ENCODE measurements at regions not wholly inside any gene's neighbourhood (a gene's known extent, or its start where the extent isn't known, plus 50 kb on each side); places are given as distances from the start of the nearest gene placed in this dataset.
"Not testable (repeated sequence)": the region's sequence is repeated elsewhere in the genome, so short reads cannot be mapped to it uniquely, and the experiment has no call there.

DNA sequence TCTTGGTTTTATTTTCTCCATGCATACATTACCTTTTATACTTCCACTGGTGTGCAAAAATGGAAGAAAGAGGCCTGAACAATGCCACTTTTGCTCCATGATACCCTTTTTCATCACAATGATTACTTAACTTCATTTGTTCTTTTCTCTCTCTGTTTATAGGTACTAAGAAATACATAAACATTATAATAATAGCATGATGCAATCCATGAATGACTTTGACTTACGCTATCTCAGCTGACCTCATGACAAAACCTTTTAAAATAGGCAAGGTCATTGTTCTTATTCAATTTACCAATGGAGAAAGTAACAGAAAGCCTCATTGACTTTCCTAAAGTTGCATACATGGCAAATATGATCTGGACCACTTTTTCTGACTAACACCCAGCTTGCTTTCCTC lies 105.1 kb upstream of the ZEB1 start:
- intact Hi-C loops (cut with DNase I), result no loop called here
- Histone ChIP-seq H3K27me3 (ENCODE audit: low read depth) (no peaks in the 10 kb centered on the region), H3K36me3 (no peaks in the 10 kb centered on the region), H3K4me1 (no peaks in the 10 kb centered on the region), H3K9me3 (no peaks in the 10 kb centered on the region), H3K27ac (no peak overlapping the region), H3K4me3 (no peak overlapping the region)
- DNase-seq, result no peak
- ATAC-seq, result no peak
- TF ChIP-seq, protein P1, sequence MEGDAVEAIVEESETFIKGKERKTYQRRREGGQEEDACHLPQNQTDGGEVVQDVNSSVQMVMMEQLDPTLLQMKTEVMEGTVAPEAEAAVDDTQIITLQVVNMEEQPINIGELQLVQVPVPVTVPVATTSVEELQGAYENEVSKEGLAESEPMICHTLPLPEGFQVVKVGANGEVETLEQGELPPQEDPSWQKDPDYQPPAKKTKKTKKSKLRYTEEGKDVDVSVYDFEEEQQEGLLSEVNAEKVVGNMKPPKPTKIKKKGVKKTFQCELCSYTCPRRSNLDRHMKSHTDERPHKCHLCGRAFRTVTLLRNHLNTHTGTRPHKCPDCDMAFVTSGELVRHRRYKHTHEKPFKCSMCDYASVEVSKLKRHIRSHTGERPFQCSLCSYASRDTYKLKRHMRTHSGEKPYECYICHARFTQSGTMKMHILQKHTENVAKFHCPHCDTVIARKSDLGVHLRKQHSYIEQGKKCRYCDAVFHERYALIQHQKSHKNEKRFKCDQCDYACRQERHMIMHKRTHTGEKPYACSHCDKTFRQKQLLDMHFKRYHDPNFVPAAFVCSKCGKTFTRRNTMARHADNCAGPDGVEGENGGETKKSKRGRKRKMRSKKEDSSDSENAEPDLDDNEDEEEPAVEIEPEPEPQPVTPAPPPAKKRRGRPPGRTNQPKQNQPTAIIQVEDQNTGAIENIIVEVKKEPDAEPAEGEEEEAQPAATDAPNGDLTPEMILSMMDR (IDR thresholded peaks at IDR 0.05), result no peak

DNA sequence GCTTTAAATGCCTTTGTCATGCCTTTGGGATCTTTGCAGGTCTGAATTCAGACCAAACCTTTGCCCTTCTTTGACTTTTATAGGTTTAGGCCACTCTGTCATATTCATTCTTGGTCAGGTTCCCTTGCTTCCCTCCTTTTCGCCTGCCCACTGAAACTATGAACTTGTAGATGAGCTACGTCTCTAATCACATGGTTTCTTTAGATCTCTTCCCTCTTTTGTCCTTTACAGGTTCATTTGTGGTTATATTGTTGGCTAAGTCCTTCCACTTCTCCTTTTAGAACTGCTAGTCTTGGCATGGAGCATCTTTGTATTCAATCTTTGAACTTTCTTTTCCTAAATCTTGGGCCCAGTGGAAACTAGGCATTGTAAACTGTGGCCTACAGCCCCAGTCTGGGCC lies 104.0 kb upstream of the ZEB1 start:
- no peak for ATAC-seq
- H3K9me3 ChIP-seq, result no peaks in the 10 kb centered on the region
- no peak overlapping the region for H3K4me3 ChIP-seq
- TF ChIP-seq, protein P1 (IDR thresholded peaks at IDR 0.05), result no peak
- no peak overlapping the region for H3K27ac ChIP-seq
- DNase-seq, result no peak
- intact Hi-C loops (cut with DNase I), result no loop called here
- H3K36me3 ChIP-seq, result no peaks in the 10 kb centered on the region
- H3K4me1 ChIP-seq, result no peaks in the 10 kb centered on the region
- no peaks in the 10 kb centered on the region for H3K27me3 ChIP-seq (ENCODE audit: low read depth)

DNA sequence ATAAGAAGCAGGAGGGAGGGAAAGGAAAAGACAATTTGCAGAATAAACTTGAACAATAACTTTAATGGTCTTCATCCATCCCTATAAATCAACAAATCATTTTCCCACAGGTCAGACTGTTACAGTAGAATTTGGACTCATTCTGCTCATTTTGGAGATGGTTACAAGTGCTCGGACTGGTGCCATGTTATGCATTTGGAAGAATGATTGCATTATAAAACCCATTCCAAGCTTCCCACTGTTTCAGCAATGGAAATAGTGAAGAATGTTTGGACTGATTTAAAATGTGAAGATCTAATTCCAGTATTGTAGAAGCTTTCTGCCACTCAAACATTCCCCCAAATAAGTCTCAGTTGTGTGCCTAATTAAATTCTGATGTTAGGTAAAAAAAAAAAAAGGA lies 99.7 kb upstream of the ZEB1 start:
- TF ChIP-seq, protein P1 (IDR thresholded peaks at IDR 0.05), result no peak
- Histone ChIP-seq H3K27ac (no peak overlapping the region), H3K4me3 (no peak overlapping the region), H3K36me3 (no peaks in the 10 kb centered on the region), H3K9me3 (no peaks in the 10 kb centered on the region), H3K27me3 (ENCODE audit: low read depth) (no peaks in the 10 kb centered on the region), H3K4me1 (no peaks in the 10 kb centered on the region)
- intact Hi-C loops (cut with DNase I), result no loop called here
- DNase-seq, result no peak
- no peak for ATAC-seq

DNA sequence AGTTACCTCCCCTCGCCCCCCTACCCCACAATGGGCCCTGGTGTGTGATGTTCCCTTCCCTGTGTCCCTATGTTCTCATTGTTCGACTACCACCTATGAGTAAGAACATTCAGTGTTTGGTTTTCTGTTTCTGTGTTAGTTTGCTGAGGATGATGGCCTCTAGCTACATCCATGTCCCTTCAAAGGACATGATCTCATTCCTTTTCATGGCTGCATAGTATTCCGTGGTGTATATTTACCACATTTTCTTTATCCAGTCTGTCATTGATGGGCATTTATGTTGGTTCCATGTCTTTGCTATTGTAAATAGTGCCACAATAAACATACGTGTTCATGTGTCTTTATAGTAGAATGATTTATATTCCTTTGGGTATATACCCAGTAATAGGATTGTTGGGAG lies 90.2 kb upstream of the ZEB1 start:
- intact Hi-C loops (cut with DNase I); ATAC-seq; H3K4me3 ChIP-seq; H3K36me3 ChIP-seq; DNase-seq; H3K27me3 ChIP-seq (ENCODE audit: low read depth); H3K27ac ChIP-seq; H3K9me3 ChIP-seq; H3K4me1 ChIP-seq: not testable (repeated sequence)

DNA sequence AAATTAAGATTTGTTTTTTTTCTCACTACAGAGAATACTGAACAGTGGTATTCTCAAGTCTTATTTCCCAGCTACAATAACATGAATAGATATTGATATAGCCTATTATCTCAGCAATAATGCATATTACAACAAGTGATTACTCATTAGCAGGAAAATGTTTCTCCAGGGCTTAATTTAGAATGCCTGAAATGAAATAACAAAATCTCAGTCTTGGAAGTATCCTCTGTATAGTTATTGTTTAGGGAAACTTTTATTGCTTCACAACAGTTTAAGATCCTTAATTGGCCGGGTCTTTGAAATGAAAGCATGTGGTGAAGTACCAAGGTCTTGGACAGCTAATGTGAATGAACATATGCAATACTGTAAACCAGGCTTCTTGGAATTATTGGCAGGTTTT lies 79.1 kb upstream of the ZEB1 start:
- no peaks in the 10 kb centered on the region for H3K36me3 ChIP-seq
- TF ChIP-seq, protein P1 (IDR thresholded peaks at IDR 0.05), result no peak
- DNase-seq, result no peak
- H3K9me3 ChIP-seq, result no peaks in the 10 kb centered on the region
- ATAC-seq, result no peak
- no peaks in the 10 kb centered on the region for H3K4me1 ChIP-seq
- H3K27ac ChIP-seq, result no peak overlapping the region
- intact Hi-C loops (cut with DNase I), result no loop called here
- no peak overlapping the region for H3K4me3 ChIP-seq
- no peaks in the 10 kb centered on the region for H3K27me3 ChIP-seq (ENCODE audit: low read depth)

DNA sequence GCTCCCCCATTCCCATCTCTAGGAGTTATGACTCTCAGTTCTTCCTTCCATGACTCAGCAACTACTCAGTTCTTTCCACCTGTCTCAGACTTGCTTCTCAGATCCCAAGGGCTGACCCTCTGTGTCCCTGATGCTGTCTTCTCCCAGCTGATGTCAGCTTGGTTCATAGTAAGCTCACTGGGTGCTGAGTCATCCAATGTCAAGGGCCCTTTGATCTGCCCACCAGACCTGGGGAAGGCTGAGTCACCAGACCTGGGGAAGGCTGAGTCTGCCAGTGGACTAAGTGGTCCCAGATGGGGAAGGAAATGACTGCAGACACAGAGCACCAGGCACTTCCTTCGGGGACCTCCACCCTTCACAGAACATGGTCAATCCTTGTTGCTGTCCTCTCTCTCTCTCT lies 76.1 kb upstream of the ZEB1 start:
- Histone ChIP-seq H3K9me3 (no peaks in the 10 kb centered on the region), H3K27me3 (ENCODE audit: low read depth) (no peaks in the 10 kb centered on the region), H3K27ac (no peak overlapping the region), H3K4me1 (no peaks in the 10 kb centered on the region), H3K36me3 (no peaks in the 10 kb centered on the region), H3K4me3 (no peak overlapping the region)
- TF ChIP-seq, protein P1 (IDR thresholded peaks at IDR 0.05), result no peak
- intact Hi-C loops (cut with DNase I), result no loop called here
- DNase-seq (no peak), ATAC-seq (peak in 1 of 2 donors; percentile 13)

DNA sequence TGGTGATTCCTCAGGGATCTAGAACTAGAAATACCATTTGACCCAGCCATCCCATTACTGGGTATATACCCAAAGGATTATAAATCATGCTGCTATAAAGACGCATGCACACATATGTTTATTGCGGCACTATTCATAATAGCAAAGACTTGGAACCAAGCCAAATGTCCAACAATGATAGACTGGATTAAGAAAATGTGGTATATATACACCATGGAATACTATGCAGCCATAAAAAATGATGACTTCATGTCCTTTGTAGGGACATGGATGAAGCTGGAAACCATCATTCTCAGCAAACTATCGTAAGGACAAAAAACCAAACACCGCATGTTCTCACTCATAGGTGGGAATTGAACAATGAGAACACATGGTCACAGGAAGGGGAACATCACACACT lies 67.9 kb upstream of the ZEB1 start:
- H3K27me3 ChIP-seq (ENCODE audit: low read depth); H3K4me3 ChIP-seq; intact Hi-C loops (cut with DNase I); H3K36me3 ChIP-seq; H3K4me1 ChIP-seq; H3K9me3 ChIP-seq; H3K27ac ChIP-seq; DNase-seq; ATAC-seq: not testable (repeated sequence)

Measured in lower lobe of right lung (tissue), 2 donors.